ENCODE measurements at regions not wholly inside any gene's neighbourhood (a gene's known extent, or its start where the extent isn't known, plus 50 kb on each side); places are given as distances from the start of the nearest gene placed in this dataset.

DNA sequence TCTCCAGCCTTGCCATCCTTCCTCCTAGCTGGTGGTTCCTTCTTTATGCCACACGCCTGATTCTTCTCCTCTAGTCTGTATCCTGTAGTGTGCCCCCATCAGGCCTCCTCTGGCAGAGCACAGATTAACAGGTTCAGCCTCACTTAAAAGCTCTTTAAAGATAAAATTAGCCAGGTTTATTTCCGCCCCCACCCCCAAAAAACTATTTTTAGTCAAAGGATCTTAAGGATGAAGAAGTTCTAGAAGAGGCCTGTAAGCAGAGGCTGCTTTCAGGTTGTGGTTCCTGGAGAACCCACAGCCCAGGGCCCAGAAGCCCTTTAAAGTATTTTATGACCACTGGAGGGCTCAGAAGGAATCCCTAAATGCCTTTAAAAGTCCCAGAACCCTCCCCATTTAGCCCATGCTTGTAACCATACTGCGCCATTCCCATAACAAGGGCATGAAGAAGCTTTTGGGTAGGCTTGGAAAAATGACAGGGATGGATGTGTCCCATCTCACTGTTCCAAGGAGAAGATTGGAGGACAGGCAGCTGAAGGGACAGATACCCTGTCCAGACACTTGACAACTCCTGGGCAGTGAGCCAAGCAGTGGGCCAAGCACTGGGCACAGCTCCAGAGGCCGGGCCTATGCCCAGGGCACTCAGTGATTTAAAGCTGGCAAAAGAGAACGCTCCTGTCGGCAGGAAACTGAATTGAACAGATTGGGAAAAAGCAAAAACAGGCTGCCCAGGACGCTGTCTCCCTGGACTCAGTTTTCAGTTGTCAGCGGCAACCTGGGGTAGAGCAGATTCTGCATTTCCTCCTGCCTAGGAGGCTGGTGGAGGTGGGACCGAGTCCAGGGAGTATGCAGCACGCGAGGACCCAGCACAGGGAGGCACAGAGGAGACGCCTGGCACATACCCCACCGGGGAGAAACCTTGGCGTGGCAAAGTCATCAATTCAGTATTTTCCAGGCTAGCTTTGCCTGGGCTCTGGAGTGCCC lies 106.3 kb upstream of the SSBP2 start:
- Histone ChIP-seq H3K27me3 (ENCODE audit: control insufficient read depth, insufficient read depth, low read length) (no peaks in the 10 kb centered on the region), H3K9ac (ENCODE audit: low read length) (no peak overlapping the region), H3K36me3 (ENCODE audit: control insufficient read depth, insufficient read depth, low read length) (no peaks in the 10 kb centered on the region), H3K9me3 (ENCODE audit: control insufficient read depth, insufficient read depth, low read depth, low read length) (no peaks in the 10 kb centered on the region), H3K27ac (ENCODE audit: low read depth, low read length) (no peak overlapping the region), H3K4me1 (ENCODE audit: control insufficient read depth, insufficient read depth, low read length) (peaks cover 43% of the 10 kb centered on the region), H3K4me3 (ENCODE audit: low read depth, low read length) (no peak overlapping the region)

DNA sequence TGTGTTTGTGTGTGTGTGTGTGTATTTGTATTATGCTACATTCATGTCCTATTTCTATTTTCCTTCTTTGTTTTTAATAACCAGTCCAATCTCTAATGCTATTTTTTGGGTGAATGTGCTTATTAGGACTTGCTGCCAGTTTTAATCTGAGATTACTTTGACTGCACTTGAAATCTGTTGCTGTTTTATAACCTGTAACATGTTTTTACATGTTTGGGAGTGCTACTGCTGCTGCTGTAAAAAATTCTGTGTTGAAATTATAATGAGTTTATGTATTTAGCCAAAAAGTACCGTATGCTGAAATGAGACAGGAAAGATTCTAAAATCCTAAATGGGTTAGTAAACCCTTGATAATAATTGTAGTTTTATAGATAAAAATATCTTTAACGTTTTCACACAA lies 104.7 kb upstream of the SSBP2 start:
- H3K9ac ChIP-seq (ENCODE audit: low read length), result no peak overlapping the region
- H3K27ac ChIP-seq (ENCODE audit: low read depth, low read length), result no peak overlapping the region
- H3K36me3 ChIP-seq (ENCODE audit: control insufficient read depth, insufficient read depth, low read length), result no peaks in the 10 kb centered on the region
- H3K4me1 ChIP-seq (ENCODE audit: control insufficient read depth, insufficient read depth, low read length), result peaks cover 51% of the 10 kb centered on the region
- H3K4me3 ChIP-seq (ENCODE audit: low read depth, low read length), result no peak overlapping the region
- H3K27me3 ChIP-seq (ENCODE audit: control insufficient read depth, insufficient read depth, low read length), result no peaks in the 10 kb centered on the region
- H3K9me3 ChIP-seq (ENCODE audit: control insufficient read depth, insufficient read depth, low read depth, low read length), result no peaks in the 10 kb centered on the region

DNA sequence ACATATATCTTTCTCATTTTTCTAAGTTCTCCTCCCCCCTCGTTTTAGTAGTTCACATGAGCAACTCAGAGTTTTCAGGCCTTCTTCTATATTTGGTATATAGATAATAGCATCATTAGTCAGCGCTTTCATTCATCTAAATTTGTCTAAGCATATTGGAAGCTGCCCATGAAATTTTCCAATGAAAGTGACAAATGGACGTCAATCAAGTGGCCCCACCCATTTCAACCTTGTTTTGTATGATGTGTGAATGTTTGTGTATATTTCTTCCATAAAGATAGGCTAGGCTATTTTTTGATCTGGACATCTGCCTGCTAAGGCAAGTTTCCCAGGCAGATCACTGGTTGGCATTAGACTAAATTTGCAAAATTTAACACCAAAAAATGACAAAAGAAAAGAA lies 104.0 kb upstream of the SSBP2 start:
- Histone ChIP-seq H3K27me3 (ENCODE audit: control insufficient read depth, insufficient read depth, low read length) (no peaks in the 10 kb centered on the region), H3K27ac (ENCODE audit: low read depth, low read length) (no peak overlapping the region), H3K9me3 (ENCODE audit: control insufficient read depth, insufficient read depth, low read depth, low read length) (no peaks in the 10 kb centered on the region), H3K4me3 (ENCODE audit: low read depth, low read length) (no peak overlapping the region), H3K36me3 (ENCODE audit: control insufficient read depth, insufficient read depth, low read length) (no peaks in the 10 kb centered on the region), H3K4me1 (ENCODE audit: control insufficient read depth, insufficient read depth, low read length) (peaks cover 58% of the 10 kb centered on the region), H3K9ac (ENCODE audit: low read length) (no peak overlapping the region)

DNA sequence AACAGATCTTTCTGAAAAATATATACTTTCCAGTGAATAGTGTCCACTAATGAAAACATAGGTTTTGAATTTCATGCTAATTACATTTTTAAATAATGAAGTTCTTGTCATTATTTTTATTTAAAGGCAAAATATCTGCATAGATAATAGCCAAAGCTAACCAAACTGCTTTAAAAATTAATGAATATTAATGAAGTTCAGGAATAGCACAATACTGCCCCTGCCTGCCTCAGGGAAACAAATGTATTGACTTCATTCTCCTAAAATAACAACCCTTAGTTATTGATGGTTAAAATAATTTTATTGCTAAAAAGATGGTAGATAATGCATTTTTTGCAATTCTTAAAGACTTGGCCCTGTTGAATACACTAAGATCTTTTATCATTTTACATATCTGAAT lies 103.6 kb upstream of the SSBP2 start:
- no peaks in the 10 kb centered on the region for H3K9me3 ChIP-seq (ENCODE audit: control insufficient read depth, insufficient read depth, low read depth, low read length)
- no peak overlapping the region for H3K9ac ChIP-seq (ENCODE audit: low read length)
- H3K27me3 ChIP-seq (ENCODE audit: control insufficient read depth, insufficient read depth, low read length), result no peaks in the 10 kb centered on the region
- no peaks in the 10 kb centered on the region for H3K36me3 ChIP-seq (ENCODE audit: control insufficient read depth, insufficient read depth, low read length)
- no peak overlapping the region for H3K27ac ChIP-seq (ENCODE audit: low read depth, low read length)
- peaks cover 62% of the 10 kb centered on the region for H3K4me1 ChIP-seq (ENCODE audit: control insufficient read depth, insufficient read depth, low read length)
- no peak overlapping the region for H3K4me3 ChIP-seq (ENCODE audit: low read depth, low read length)

DNA sequence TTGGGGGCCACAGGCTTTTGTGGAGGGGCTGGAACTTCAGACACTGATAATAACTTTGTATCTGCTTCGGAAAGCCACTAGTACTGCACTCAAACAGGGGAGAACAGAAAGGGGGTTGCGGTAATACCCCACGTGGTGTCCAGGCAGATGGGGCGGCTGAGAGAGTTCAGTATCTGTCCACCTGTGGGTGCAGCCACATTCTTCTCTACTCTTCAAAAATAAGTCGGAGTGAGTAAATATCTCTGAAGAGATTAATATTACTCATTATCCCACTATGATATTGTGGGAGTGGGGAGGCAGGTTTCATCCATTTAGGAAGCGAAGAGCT lies 102.1 kb upstream of the SSBP2 start:
- Histone ChIP-seq H3K27ac (ENCODE audit: low read depth, low read length) (no peak overlapping the region), H3K4me1 (ENCODE audit: control insufficient read depth, insufficient read depth, low read length) (peaks cover 69% of the 10 kb centered on the region), H3K36me3 (ENCODE audit: control insufficient read depth, insufficient read depth, low read length) (no peaks in the 10 kb centered on the region), H3K9me3 (ENCODE audit: control insufficient read depth, insufficient read depth, low read depth, low read length) (no peaks in the 10 kb centered on the region), H3K4me3 (ENCODE audit: low read depth, low read length) (peak overlapping the region; percentile 63), H3K27me3 (ENCODE audit: control insufficient read depth, insufficient read depth, low read length) (no peaks in the 10 kb centered on the region), H3K9ac (ENCODE audit: low read length) (peak overlapping the region; percentile 66)

DNA sequence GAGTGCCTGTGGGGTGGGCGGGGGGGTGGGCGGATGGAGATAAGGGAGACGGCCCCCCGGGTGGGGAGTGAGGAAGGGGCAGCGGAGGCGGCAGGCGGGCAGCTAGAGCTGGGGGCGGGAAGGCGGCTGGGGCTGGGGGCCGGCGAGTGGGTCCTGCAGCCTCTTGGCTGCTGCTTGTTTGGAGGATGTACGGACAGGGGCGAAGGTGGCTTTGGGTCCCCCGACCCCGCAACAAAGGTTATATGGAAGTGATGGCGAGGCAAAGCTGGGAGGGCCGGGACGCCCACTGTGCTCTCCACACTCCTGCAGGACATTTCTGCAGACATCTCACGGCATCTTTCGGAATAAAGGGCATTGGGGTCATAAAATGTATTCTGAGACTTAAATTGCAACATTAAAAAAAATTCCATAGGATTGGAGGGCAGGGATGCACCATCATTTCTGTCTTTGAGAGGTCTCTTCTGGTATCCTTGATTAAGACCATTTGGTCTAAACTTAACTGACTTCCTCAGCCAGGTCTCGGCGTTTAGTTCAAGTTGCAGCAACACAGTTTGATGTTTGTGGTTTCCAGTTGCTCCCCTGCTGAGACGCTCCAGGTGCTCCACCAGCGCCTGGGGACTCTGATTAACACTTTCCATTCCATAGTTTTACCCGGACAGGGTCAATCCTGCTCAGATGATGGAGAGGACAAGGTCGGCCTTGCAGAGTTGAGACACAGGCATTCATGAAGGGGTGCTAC lies 101.6 kb upstream of the SSBP2 start:
- H3K4me1 ChIP-seq (ENCODE audit: control insufficient read depth, insufficient read depth, low read length), result peaks cover 64% of the 10 kb centered on the region
- no peaks in the 10 kb centered on the region for H3K9me3 ChIP-seq (ENCODE audit: control insufficient read depth, insufficient read depth, low read depth, low read length)
- H3K36me3 ChIP-seq (ENCODE audit: control insufficient read depth, insufficient read depth, low read length), result no peaks in the 10 kb centered on the region
- H3K27me3 ChIP-seq (ENCODE audit: control insufficient read depth, insufficient read depth, low read length), result no peaks in the 10 kb centered on the region
- H3K9ac ChIP-seq (ENCODE audit: low read length), result peak overlapping the region; percentile 66
- peak overlapping the region; percentile 63 for H3K4me3 ChIP-seq (ENCODE audit: low read depth, low read length)
- H3K27ac ChIP-seq (ENCODE audit: low read depth, low read length), result peak overlapping the region; percentile 95; the same call in 1 of the 2 replicates

DNA sequence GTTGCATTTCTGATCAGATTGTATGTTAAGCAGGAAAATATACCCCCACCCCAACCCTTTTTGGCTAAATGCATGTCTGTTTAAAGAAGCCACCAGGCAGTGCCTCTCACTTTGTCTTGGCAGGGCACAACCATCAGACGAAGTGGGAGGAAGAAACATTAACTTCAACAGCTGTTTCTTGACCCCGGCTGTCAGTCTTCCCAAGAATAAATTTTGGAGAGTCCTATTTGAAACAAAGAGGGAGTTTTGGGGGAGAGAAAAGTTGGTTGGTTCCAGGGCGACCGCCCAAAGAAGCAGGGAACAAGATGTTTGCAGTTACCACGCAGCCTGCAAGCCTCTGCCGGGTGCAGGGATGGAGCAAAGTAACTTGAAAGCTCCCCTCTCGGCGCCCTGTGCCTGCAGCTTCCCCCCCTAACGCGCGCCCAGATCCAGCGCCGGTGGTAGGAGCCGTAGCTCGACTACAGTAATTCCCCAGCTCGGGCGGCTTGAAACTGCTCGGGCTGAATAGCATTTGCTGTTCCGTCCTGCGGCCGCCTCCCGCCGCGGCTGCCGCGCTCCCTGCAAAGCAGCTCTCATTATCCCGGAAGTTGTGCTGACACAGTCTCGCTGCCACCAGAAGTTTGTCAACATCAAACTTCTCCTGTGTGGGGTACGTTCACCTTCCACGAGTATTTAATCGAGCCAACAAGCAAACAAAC lies 100.7 kb upstream of the SSBP2 start:
- peak overlapping the region; percentile 88 for H3K9ac ChIP-seq (ENCODE audit: low read length)
- no peaks in the 10 kb centered on the region for H3K9me3 ChIP-seq (ENCODE audit: control insufficient read depth, insufficient read depth, low read depth, low read length)
- no peaks in the 10 kb centered on the region for H3K36me3 ChIP-seq (ENCODE audit: control insufficient read depth, insufficient read depth, low read length)
- peaks cover 56% of the 10 kb centered on the region for H3K4me1 ChIP-seq (ENCODE audit: control insufficient read depth, insufficient read depth, low read length)
- peak overlapping the region; percentile 95 for H3K27ac ChIP-seq (ENCODE audit: low read depth, low read length)
- H3K27me3 ChIP-seq (ENCODE audit: control insufficient read depth, insufficient read depth, low read length), result no peaks in the 10 kb centered on the region
- peak overlapping the region; percentile 63 for H3K4me3 ChIP-seq (ENCODE audit: low read depth, low read length)

DNA sequence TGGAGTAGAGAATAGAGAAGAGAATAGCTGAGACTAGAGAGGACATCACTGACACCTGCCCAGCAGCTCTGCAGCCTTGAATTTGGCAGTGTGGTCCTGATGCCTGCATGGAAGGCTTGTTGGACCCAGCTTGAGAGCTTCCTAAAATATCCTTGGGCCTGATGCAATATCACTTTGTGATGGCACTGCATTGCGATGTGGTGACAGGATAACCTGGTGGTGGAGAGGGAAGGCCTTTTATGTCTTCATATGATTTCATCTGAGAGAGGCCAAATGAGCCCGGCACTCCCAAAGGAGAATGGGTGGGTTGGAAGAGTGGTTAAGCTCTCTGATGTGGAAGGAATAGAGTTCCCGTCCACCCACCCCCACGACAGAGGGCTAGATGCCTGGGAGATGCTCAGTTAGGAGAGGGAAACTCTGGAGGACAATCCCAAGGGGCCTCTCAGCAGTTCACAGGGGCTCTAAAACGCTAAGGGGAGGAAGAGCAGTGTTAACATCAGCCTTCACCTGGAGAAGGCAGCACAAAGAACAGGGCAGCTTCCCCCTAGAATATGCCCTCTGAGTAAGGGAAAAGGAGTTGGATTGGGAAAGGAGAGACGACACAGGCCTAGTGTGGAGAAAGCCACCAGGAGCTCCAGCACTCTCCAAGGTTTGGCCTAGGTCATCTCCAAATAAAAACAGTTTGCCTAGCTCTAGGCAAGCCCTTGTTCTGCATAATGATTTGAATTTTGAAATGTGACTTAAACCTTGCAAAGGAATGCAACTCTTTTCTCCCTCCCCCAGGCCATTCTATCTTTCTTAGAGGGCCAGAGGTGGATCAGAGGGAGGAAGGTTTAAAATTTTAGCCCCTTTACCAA lies 99.8 kb upstream of the SSBP2 start:
- H3K4me3 ChIP-seq (ENCODE audit: low read depth, low read length), result peak overlapping the region; percentile 63
- no peaks in the 10 kb centered on the region for H3K9me3 ChIP-seq (ENCODE audit: control insufficient read depth, insufficient read depth, low read depth, low read length)
- no peaks in the 10 kb centered on the region for H3K27me3 ChIP-seq (ENCODE audit: control insufficient read depth, insufficient read depth, low read length)
- H3K27ac ChIP-seq (ENCODE audit: low read depth, low read length), result peak overlapping the region; percentile 95
- H3K4me1 ChIP-seq (ENCODE audit: control insufficient read depth, insufficient read depth, low read length), result peaks cover 54% of the 10 kb centered on the region
- H3K36me3 ChIP-seq (ENCODE audit: control insufficient read depth, insufficient read depth, low read length), result no peaks in the 10 kb centered on the region
- peak overlapping the region; percentile 88 for H3K9ac ChIP-seq (ENCODE audit: low read length)

DNA sequence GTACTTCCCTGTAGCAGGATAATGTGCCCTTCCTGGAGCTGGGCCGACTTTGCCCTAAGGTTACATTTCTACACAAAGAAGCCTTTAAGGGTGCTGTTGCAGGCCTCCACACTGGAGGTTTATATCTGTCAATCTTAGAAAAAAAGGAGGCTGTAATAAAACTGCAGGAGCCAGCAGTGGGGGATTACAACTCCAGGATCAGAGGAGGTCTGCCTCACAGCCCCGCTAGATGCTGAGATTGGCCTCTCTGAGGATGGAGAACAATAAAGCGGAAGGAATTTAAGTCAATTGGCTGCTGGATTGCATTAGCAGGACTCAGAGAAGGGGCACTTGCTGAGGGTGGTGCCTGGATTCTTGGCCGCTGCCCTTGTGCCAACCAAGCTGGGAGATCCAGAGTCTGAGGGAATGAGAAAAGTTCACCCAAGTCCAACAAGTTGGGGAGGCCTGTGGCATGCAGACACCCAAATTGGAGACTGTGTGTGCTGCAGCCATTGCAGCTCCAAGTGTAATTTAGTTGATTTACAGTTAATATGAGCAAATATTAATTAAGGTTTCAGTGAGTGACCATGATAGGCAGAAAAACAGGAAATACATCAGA lies 99.0 kb upstream of the SSBP2 start:
- H3K27ac ChIP-seq (ENCODE audit: low read depth, low read length), result no peak overlapping the region
- no peaks in the 10 kb centered on the region for H3K27me3 ChIP-seq (ENCODE audit: control insufficient read depth, insufficient read depth, low read length)
- H3K4me1 ChIP-seq (ENCODE audit: control insufficient read depth, insufficient read depth, low read length), result peaks cover 51% of the 10 kb centered on the region
- no peaks in the 10 kb centered on the region for H3K36me3 ChIP-seq (ENCODE audit: control insufficient read depth, insufficient read depth, low read length)
- no peaks in the 10 kb centered on the region for H3K9me3 ChIP-seq (ENCODE audit: control insufficient read depth, insufficient read depth, low read depth, low read length)
- no peak overlapping the region for H3K4me3 ChIP-seq (ENCODE audit: low read depth, low read length)
- H3K9ac ChIP-seq (ENCODE audit: low read length), result no peak overlapping the region

DNA sequence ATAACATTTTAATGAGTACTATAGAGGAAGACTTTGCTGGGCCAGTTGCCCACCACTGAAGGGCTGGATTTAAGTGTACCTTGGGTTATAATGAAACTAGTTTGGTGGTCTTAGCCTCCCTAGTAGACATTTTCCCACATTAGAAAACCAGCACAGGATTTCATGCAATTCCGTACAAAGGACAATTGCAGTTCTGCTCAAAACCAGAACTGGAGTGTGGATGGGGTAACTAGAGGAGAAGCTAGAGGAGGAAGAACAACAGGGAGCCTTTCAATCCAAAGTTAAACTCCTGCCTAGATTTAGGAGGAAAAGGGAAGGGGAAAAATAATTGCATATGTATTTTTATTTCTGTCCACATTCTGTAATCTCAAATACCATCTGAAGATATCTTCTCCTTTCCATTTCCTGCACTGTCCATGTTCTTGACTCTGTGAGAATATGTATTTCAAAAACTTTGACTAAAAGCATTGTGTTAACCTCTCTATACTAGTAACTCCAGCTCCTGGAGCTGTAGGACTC lies 97.5 kb upstream of the SSBP2 start:
- no peak overlapping the region for H3K4me3 ChIP-seq (ENCODE audit: low read depth, low read length)
- H3K9me3 ChIP-seq (ENCODE audit: control insufficient read depth, insufficient read depth, low read depth, low read length), result no peaks in the 10 kb centered on the region
- no peaks in the 10 kb centered on the region for H3K27me3 ChIP-seq (ENCODE audit: control insufficient read depth, insufficient read depth, low read length)
- H3K4me1 ChIP-seq (ENCODE audit: control insufficient read depth, insufficient read depth, low read length), result peaks cover 36% of the 10 kb centered on the region
- H3K27ac ChIP-seq (ENCODE audit: low read depth, low read length), result no peak overlapping the region
- H3K9ac ChIP-seq (ENCODE audit: low read length), result no peak overlapping the region
- no peaks in the 10 kb centered on the region for H3K36me3 ChIP-seq (ENCODE audit: control insufficient read depth, insufficient read depth, low read length)

Measured in HUES6 (cell line).